Activated CD4-positive, alpha-beta T cell treated with anti-CD3 and anti-CD28 coated beads, Interleukin-2, amount 50 U/mL, for 4 hours (primary cell): ENCODE measurements at regions not wholly inside any gene's neighbourhood (a gene's known extent, or its start where the extent isn't known, plus 50 kb on each side); places are given as distances from the start of the nearest gene placed in this dataset.
"Not testable (repeated sequence)": the region's sequence is repeated elsewhere in the genome, so short reads cannot be mapped to it uniquely, and the experiment has no call there.

Experiments used
- DNase-seq, 2 experiments: peaks; one replicate each; pipeline ENCODE4 v3.0.0-alpha.2; 2020

GRCh38 chr3:178193846-178194245 is 342.4 kb upstream of the KCNMB2 start:
- no peak for DNase-seq

GRCh38 chr3:178194539-178194938 is 341.7 kb upstream of the KCNMB2 start:
- DNase-seq, result no peak

- no peak for DNase-seq
Measured at GRCh38 chr3:178195824-178196223, 340.4 kb upstream of the KCNMB2 start.

- no peak for DNase-seq
Measured at GRCh38 chr3:178198329-178198728, 337.9 kb upstream of the KCNMB2 start.

GRCh38 chr3:178200316-178200715 is 335.9 kb upstream of the KCNMB2 start:
- no peak for DNase-seq

- DNase-seq, result no peak
Measured at GRCh38 chr3:178201714-178202113, 334.5 kb upstream of the KCNMB2 start.

GRCh38 chr3:178202194-178202593 is 334.0 kb upstream of the KCNMB2 start:
- no peak for DNase-seq

GRCh38 chr3:178203165-178203564 is 333.1 kb upstream of the KCNMB2 start:
- DNase-seq, result no peak

- no peak for DNase-seq
Measured at GRCh38 chr3:178203650-178204049, 332.6 kb upstream of the KCNMB2 start.

- no peak for DNase-seq
Measured at GRCh38 chr3:178205740-178206139, 330.5 kb upstream of the KCNMB2 start.

GRCh38 chr3:178206521-178206920 is 329.7 kb upstream of the KCNMB2 start:
- no peak for DNase-seq

GRCh38 chr3:178207161-178207560 is 329.1 kb upstream of the KCNMB2 start:
- not testable (repeated sequence) for DNase-seq

- DNase-seq, result not testable (repeated sequence)
Measured at GRCh38 chr3:178207627-178208026, 328.6 kb upstream of the KCNMB2 start.

- DNase-seq, result not testable (repeated sequence)
Measured at GRCh38 chr3:178209116-178209515, 327.1 kb upstream of the KCNMB2 start.

- DNase-seq, result not testable (repeated sequence)
Measured at GRCh38 chr3:178209618-178210017, 326.6 kb upstream of the KCNMB2 start.

- not testable (repeated sequence) for DNase-seq
Measured at GRCh38 chr3:178211086-178211485, 325.1 kb upstream of the KCNMB2 start.

GRCh38 chr3:178217479-178217878 is 318.8 kb upstream of the KCNMB2 start:
- DNase-seq, result no peak

GRCh38 chr3:178218231-178218630 is 318.0 kb upstream of the KCNMB2 start:
- no peak for DNase-seq

GRCh38 chr3:178219661-178220060 is 316.6 kb upstream of the KCNMB2 start:
- not testable (repeated sequence) for DNase-seq

GRCh38 chr3:178223876-178224275 is 312.4 kb upstream of the KCNMB2 start:
- no peak for DNase-seq

- DNase-seq, result no peak
Measured at GRCh38 chr3:178226094-178226493, 310.1 kb upstream of the KCNMB2 start.

GRCh38 chr3:178231645-178232044 is 304.6 kb upstream of the KCNMB2 start:
- DNase-seq, result no peak

- DNase-seq, result no peak
Measured at GRCh38 chr3:178233371-178234071, 302.7 kb upstream of the KCNMB2 start.

GRCh38 chr3:178236555-178237277 is 299.5 kb upstream of the KCNMB2 start:
- DNase-seq, result no peak
